ENCODE measurements at regions not wholly inside any gene's neighbourhood (a gene's known extent, or its start where the extent isn't known, plus 50 kb on each side); places are given as distances from the start of the nearest gene placed in this dataset.

DNA sequence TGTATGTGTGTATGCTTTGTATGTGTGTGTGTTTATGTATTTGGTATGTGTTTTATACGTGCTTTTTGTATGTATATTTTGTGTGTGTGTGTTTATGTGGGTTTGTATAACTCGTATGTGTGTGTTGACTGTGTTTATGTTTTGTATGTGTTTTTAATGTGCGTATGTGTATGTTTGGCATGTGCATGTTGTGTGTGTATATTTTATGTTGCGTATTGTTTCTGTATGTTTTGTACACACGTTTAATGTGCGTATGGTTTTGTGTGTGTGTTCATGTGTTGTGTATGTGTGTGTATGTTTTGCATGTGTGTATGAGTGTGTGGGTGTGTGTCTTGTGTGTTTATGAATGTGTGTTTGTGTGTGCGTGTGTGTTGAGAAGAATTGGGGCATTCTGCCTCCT, 55.2 kb upstream of the NCK2 start:
- TF ChIP-seq EZH2 (IDR thresholded peaks at IDR 0.05; ENCODE audit: borderline replicate concordance, low read length): no peak
- TF ChIP-seq, protein P1, sequence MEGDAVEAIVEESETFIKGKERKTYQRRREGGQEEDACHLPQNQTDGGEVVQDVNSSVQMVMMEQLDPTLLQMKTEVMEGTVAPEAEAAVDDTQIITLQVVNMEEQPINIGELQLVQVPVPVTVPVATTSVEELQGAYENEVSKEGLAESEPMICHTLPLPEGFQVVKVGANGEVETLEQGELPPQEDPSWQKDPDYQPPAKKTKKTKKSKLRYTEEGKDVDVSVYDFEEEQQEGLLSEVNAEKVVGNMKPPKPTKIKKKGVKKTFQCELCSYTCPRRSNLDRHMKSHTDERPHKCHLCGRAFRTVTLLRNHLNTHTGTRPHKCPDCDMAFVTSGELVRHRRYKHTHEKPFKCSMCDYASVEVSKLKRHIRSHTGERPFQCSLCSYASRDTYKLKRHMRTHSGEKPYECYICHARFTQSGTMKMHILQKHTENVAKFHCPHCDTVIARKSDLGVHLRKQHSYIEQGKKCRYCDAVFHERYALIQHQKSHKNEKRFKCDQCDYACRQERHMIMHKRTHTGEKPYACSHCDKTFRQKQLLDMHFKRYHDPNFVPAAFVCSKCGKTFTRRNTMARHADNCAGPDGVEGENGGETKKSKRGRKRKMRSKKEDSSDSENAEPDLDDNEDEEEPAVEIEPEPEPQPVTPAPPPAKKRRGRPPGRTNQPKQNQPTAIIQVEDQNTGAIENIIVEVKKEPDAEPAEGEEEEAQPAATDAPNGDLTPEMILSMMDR (conservative IDR thresholded peaks at IDR 0.05 in 1 of 2, IDR thresholded peaks at IDR 0.05 in 1 of 2; ENCODE audit: extremely low read depth in 1 of 2, insufficient read depth in 1 of 2, low read depth in 1 of 2, low read length in 2 of 2): no peak
